ENCODE measurements at regions not wholly inside any gene's neighbourhood (a gene's known extent, or its start where the extent isn't known, plus 50 kb on each side); places are given as distances from the start of the nearest gene placed in this dataset.

DNA sequence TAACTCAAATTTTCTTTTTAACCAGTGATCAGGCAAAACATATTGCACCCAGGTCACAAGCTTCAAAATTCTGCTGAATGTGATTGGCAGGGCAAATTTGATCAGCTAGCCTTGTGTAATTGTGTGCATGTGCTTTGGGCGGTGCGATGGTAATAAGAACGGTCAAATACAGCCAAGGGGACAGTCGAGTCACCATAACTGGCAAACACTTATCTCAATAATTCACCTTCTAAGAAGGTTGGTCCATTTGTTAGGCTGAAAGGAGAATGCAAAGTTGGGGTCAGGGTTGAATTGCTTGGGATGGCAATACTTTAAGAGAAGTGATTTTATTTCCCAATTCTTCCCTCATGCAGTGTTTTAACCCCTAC is 302.4 kb upstream of the PDZRN3 start:
- no peak for DNase-seq

GRCh38 chr3:73926360-73927202 is 301.8 kb upstream of the PDZRN3 start:
- DNase-seq, result no peak

DNA sequence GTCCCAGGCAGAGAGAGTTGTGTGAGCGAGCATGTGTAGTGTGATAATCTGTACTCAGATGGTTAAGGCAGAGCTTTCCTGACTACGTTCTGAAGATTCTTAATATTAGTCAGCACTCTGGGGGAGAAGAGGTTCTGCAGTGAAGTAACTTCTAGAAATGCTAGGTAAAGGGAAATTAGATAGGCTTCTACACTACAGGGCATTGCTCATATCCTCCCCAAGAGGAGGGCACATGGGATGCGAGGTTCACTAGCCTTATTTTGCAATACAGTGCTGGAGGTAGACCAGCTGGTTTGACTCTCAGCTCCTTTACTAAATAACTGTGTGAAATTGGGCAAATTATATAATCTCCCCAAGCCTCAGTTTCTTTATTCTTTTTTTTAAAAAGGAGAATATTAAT is 300.3 kb upstream of the PDZRN3 start:
- DNase-seq, result no peak

DNA sequence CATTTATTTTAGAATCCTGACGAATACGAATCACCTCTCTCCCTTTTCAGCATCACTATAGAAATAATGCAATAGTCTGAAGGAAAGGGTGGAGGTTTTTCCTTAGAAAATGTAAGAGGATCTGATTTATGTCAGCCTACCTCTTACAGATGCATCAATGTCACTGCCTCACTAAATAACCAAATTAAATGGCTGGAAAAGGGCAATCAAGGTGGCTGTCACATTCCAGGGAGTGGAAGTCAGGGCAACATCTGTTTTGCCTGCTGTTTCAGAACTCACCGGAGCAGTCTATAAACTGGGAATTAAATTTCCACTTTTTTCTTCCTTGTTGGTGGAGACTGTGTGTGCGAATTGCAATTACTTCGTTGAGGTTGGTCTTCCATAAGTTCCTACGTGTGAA is 299.3 kb upstream of the PDZRN3 start:
- DNase-seq, result no peak

DNA sequence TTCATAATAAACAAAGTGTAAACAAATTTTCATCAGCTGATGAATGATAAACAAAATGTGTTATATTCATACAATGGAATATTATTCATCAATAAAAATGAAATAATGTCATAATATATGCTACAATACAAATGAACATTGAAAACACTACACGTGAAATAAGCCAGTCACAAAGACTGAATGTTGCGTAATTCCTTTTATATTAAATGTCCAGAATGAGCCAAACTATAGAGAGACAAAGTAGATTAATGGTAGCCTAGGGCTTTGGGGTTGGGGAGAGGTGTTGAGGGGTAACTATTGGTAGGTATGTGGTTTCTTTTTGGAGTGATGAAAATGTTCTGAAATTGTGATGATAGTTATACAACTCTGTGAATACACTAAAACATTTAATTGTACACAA is 292.9 kb upstream of the PDZRN3 start:
- DNase-seq, result no peak

- DNase-seq, result no peak
Measured at GRCh38 chr3:73915886-73916285, 291.1 kb upstream of the PDZRN3 start.

GRCh38 chr3:73908218-73908617 is 283.5 kb upstream of the PDZRN3 start:
- no peak for DNase-seq

- DNase-seq, result no peak
Measured at GRCh38 chr3:73901686-73902085, 276.9 kb upstream of the PDZRN3 start.

DNA sequence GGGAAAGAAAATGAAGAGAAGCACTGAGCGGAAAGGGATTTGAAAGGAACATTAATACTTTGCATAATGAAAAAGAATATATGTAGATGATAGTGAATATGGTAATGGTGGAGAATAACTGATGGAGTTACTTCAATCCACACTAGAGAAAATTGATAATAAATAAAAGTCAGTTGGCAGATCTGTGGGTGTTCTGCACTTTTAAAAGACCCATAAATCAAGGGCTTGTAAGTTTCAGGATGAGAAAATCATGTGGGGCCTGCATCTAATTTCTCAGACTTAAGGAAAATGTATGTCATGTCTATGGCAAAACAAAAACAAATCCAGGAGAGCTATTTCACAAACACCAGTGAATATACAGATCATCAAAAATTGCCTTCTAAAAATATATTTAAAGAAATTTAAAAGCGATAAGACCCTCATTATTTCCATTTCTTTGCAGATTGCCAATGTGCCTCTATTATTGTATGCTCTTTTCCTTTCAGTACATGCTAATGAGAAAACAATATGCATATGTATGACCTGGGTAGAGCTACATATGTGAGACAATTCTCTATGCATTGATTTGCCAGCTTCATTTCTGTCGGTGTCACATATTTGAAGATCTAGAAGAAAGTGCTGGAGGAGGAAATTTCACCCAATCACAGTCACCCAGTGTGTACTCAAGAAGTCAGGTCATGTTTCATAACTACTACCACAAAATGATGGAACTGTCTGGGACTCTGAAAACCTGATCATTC is 269.9 kb upstream of the PDZRN3 start:
- DNase-seq, result no peak

- DNase-seq, result no peak
Measured at GRCh38 chr3:73893089-73893488, 268.3 kb upstream of the PDZRN3 start.

DNA sequence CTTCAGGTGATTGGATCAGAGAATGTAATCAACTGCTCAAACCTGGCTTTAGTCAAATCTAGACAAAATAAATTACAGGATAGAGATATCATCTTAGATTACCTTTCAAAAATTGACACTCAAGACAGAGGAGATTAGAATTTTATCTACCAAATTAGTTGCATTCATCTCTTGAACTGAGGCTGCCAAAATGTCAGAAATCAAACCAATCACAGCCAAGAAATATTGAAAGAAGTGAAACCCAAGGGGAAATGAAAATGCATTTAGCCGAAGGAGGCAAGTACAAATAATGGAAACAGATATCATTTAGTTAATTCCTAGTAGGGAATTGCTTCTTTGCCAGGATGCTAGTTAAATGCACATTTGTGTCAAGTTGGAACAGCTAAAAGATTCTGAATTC is 261.1 kb upstream of the PDZRN3 start:
- DNase-seq, result no peak

- no peak for DNase-seq
Measured at GRCh38 chr3:73884361-73884760, 259.6 kb upstream of the PDZRN3 start.

DNA sequence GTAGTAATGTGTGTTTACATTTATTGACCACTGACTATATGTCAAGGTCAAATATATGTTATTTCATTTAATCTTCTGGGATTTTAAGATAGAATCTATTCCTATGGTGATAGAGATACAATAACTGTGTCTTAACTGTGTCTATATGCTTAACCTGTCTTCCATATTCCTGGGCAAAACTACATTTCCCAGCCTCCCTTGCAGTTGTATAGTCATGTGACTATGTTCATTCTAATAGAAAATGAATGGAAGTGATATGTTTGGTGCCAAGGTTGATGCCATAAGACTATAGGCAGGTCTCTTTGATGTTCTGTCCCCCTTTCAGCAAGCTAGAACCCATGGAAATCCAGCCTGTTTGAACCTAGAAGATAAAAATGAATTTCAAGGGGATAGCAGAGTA is 258.8 kb upstream of the PDZRN3 start:
- no peak for DNase-seq

- no peak for DNase-seq
Measured at GRCh38 chr3:73874606-73875369, 250.0 kb upstream of the PDZRN3 start.

GRCh38 chr3:73874161-73874560 is 249.4 kb upstream of the PDZRN3 start:
- DNase-seq, result no peak

GRCh38 chr3:73868688-73869315 is 244.1 kb upstream of the PDZRN3 start:
- peak; percentile 49 for DNase-seq

DNA sequence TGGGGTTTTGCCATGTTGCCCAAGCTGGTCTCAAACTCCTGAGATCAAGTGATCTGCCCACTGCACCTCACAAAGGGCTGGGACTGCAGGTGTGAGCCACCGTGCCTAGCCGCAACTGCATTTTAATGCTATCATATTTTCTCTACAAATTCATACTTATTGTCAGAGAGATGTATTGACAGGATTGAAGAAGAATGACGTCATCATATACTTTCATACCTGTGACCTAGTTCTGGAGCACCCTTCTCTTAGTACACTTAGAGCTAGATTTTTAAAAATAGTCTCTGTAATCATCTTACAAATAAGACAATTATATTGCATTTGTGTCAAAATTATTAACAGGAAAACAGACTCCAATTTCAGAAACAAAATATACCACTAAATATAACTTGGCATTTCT is 242.8 kb upstream of the PDZRN3 start:
- no peak for DNase-seq

GRCh38 chr3:73866846-73867245 is 242.1 kb upstream of the PDZRN3 start:
- no peak for DNase-seq

- DNase-seq, result no peak
Measured at GRCh38 chr3:73863546-73864079, 238.9 kb upstream of the PDZRN3 start.

DNA sequence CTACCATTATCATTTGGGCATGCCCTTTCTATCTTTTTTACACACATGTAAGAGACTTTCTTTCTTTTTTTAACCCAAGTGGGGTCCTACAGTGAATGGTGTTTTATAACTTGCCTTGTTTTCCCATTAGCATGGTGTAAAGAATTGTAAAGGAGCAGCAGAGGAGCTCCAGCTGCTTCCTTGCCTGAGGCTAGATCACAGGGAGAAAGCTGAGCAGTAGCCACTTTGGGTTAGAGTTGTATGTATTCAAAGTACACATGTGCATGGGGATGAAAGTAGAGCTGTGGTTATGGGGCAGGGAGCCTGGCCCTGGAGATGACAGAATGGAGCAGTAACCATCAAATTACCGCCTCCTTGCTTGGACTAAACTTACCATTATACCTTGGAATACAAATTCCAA is 231.1 kb upstream of the PDZRN3 start:
- no peak for DNase-seq

- peak; percentile 45 for DNase-seq
Measured at GRCh38 chr3:73848173-73848906, 223.6 kb upstream of the PDZRN3 start.

DNA sequence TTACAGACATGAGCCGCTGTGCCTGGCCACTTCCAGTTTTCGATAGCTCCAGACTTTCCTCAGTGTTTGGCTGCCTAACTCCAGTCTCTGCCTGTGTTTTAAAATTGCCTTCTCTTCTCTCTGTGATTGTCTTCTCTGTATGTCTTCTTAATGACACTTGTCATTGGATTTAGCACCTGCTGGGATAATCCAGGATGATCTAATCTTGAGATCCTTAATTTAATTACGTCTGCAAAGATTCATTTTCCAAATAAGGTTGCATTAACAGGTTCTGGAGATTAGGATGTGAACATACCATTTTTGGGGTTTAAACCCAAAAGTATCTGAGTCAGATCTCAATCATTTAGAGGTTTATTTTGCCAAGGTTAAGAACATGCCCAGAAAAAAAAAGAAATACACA is 222.2 kb upstream of the PDZRN3 start:
- DNase-seq, result no peak

Measured in fibroblast of skin of right quadriceps (primary cell).